ENCODE measurements at regions not wholly inside any gene's neighbourhood (a gene's known extent, or its start where the extent isn't known, plus 50 kb on each side); places are given as distances from the start of the nearest gene placed in this dataset.

DNA sequence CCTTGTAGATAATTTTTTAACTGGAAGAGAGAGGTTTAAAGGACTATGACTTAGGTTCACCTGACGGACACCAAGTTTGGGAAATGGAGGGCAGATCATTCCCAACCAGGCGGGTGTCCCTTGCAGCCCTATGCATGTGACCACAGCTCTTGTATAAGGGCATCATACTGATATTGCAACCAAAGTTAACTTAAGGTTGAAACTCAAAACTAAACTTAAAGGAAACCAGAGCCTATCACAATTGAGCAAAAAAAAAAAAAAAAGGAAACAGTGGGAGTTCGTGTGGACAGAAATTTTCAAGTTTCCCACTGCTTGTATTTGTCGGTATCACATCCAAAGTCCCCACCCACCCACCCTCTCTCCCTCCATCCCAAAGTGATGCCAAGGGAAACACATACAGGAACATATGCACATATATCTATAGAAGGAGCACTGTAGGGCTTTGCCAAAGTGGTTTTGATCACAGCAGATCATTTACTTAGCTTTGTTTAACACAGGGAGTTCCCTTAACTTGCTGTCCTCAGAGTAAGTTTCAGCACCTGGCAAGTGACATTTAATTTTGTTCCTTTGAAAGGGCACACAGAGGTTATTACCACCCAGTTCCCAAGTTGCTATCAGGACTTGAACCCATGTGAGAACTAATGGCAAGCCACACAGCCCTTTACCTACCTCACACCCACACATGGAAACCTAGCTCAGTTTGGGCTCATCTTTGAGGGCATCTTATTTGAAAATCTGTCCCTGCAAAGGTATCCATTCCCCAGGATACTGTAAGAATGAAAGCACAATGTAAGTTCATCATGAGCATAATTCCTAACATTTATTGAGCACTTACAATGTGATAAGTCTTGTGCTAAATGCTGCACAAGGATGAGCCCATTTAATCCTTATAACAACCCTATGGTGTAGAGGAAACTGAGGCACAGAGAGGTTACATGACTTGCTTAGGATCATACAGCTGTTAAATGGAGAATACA is 204.5 kb upstream of the CMC1 start:
- Histone ChIP-seq H4K20me1 (ENCODE audit: control insufficient read depth, insufficient read depth, low read depth, low read length) (no peaks in the 10 kb centered on the region), H3F3A (ENCODE audit: control insufficient read depth, insufficient read depth) (no peaks in the 10 kb centered on the region), H3K79me2 (ENCODE audit: control insufficient read depth, low read length) (no peaks in the 10 kb centered on the region), H3K9me3 (ENCODE audit: control insufficient read depth, insufficient read depth, low read length) (no peaks in the 10 kb centered on the region), H3K36me3 (ENCODE audit: control insufficient read depth, low read length) (no peaks in the 10 kb centered on the region), H3K9me2 (replicated peaks; ENCODE audit: control insufficient read depth, low read length) (no peaks in the 10 kb centered on the region), H3K4me3 (ENCODE audit: low read length) (no peak overlapping the region), H3K4me1 (ENCODE audit: control insufficient read depth, low read length) (no peaks in the 10 kb centered on the region), H3K27me3 (ENCODE audit: control insufficient read depth, low read length) (no peaks in the 10 kb centered on the region), H3K27ac (ENCODE audit: low read depth, low read length) (no peak overlapping the region), H3K4me2 (ENCODE audit: low read length) (no peak overlapping the region)
- TF ChIP-seq, protein P1, sequence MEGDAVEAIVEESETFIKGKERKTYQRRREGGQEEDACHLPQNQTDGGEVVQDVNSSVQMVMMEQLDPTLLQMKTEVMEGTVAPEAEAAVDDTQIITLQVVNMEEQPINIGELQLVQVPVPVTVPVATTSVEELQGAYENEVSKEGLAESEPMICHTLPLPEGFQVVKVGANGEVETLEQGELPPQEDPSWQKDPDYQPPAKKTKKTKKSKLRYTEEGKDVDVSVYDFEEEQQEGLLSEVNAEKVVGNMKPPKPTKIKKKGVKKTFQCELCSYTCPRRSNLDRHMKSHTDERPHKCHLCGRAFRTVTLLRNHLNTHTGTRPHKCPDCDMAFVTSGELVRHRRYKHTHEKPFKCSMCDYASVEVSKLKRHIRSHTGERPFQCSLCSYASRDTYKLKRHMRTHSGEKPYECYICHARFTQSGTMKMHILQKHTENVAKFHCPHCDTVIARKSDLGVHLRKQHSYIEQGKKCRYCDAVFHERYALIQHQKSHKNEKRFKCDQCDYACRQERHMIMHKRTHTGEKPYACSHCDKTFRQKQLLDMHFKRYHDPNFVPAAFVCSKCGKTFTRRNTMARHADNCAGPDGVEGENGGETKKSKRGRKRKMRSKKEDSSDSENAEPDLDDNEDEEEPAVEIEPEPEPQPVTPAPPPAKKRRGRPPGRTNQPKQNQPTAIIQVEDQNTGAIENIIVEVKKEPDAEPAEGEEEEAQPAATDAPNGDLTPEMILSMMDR (IDR thresholded peaks at IDR 0.05; ENCODE audit: low read depth, low read length, poor library complexity, severe bottlenecking) = no peak
- TF ChIP-seq EZH2phosphoT487 (IDR thresholded peaks at IDR 0.05; ENCODE audit: borderline replicate concordance, low read length) = no peak

DNA sequence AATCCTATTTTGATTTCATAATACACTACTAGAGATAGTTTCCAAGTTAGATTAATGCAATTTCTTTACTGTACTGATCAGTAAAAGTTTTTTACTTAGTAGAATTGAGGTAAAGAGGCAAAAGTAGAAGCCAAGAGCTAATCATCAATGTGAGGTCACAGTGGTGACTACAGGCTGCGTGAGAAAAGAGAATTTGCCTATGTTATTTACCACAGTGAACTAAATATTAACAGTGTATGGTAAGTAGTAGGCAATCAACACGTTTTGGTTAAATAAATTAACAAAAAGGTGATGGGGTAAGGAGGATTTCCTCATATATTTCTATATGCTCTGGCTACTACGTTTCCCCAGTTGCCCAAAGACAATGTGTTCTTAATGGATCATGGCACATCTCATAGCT is 202.2 kb upstream of the CMC1 start:
- H3K27ac ChIP-seq (ENCODE audit: low read depth, low read length) = no peak overlapping the region
- no peaks in the 10 kb centered on the region for H3K9me3 ChIP-seq (ENCODE audit: control insufficient read depth, insufficient read depth, low read length)
- H3K9me2 ChIP-seq (replicated peaks; ENCODE audit: control insufficient read depth, low read length) = no peaks in the 10 kb centered on the region
- no peaks in the 10 kb centered on the region for H4K20me1 ChIP-seq (ENCODE audit: control insufficient read depth, insufficient read depth, low read depth, low read length)
- H3K79me2 ChIP-seq (ENCODE audit: control insufficient read depth, low read length) = no peaks in the 10 kb centered on the region
- TF ChIP-seq, protein P1 (IDR thresholded peaks at IDR 0.05; ENCODE audit: low read depth, low read length, poor library complexity, severe bottlenecking) = no peak
- no peak for TF ChIP-seq EZH2phosphoT487 (IDR thresholded peaks at IDR 0.05; ENCODE audit: borderline replicate concordance, low read length)
- H3K4me2 ChIP-seq (ENCODE audit: low read length) = no peak overlapping the region
- H3K4me1 ChIP-seq (ENCODE audit: control insufficient read depth, low read length) = no peaks in the 10 kb centered on the region
- no peaks in the 10 kb centered on the region for H3K36me3 ChIP-seq (ENCODE audit: control insufficient read depth, low read length)
- H3K27me3 ChIP-seq (ENCODE audit: control insufficient read depth, low read length) = no peaks in the 10 kb centered on the region
- no peak overlapping the region for H3K4me3 ChIP-seq (ENCODE audit: low read length)
- H3F3A ChIP-seq (ENCODE audit: control insufficient read depth, insufficient read depth) = no peaks in the 10 kb centered on the region

DNA sequence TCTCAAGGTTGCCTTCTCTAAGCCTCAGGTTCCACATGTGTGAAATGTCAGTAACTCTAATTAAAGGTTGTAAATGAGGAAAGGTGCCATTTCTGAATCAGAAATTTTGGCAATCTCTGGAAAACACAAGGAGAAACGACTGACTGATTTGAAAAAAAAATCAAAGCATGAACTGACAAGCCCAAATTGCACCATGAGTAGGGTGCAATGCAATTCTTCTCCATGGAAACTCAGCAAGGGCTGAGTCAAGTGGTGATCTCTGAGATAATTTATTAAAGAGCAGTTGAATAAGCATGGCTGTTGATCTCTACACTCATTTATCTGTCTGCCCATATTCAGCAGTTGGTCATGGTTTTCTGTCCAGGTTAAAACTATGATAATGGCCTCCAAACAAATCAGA is 201.6 kb upstream of the CMC1 start:
- Histone ChIP-seq H3K4me3 (ENCODE audit: low read length) (no peak overlapping the region), H3K9me2 (replicated peaks; ENCODE audit: control insufficient read depth, low read length) (no peaks in the 10 kb centered on the region), H3F3A (ENCODE audit: control insufficient read depth, insufficient read depth) (no peaks in the 10 kb centered on the region), H3K27ac (ENCODE audit: low read depth, low read length) (no peak overlapping the region), H4K20me1 (ENCODE audit: control insufficient read depth, insufficient read depth, low read depth, low read length) (no peaks in the 10 kb centered on the region), H3K4me2 (ENCODE audit: low read length) (no peak overlapping the region), H3K9me3 (ENCODE audit: control insufficient read depth, insufficient read depth, low read length) (no peaks in the 10 kb centered on the region), H3K36me3 (ENCODE audit: control insufficient read depth, low read length) (no peaks in the 10 kb centered on the region), H3K79me2 (ENCODE audit: control insufficient read depth, low read length) (no peaks in the 10 kb centered on the region), H3K4me1 (ENCODE audit: control insufficient read depth, low read length) (no peaks in the 10 kb centered on the region), H3K27me3 (ENCODE audit: control insufficient read depth, low read length) (no peaks in the 10 kb centered on the region)
- no peak for TF ChIP-seq EZH2phosphoT487 (IDR thresholded peaks at IDR 0.05; ENCODE audit: borderline replicate concordance, low read length)
- TF ChIP-seq, protein P1 (IDR thresholded peaks at IDR 0.05; ENCODE audit: low read depth, low read length, poor library complexity, severe bottlenecking) = no peak

Measured in DOHH2 (cell line).